Activated CD4-positive, alpha-beta T cell treated with anti-CD3 and anti-CD28 coated beads, Interleukin-2, amount 50 U/mL, for 4 hours (primary cell): ENCODE measurements at regions not wholly inside any gene's neighbourhood (a gene's known extent, or its start where the extent isn't known, plus 50 kb on each side); places are given as distances from the start of the nearest gene placed in this dataset.

Experiments used
- DNase-seq, 2 experiments: peaks; one replicate each; pipeline ENCODE4 v3.0.0-alpha.2; 2020

GRCh38 chrX:131907488-131908314, 115.4 kb upstream of the STK26 start:
- no peak for DNase-seq

- DNase-seq = no peak
Measured at GRCh38 chrX:131910586-131910985, 112.5 kb upstream of the STK26 start.

- DNase-seq = no peak
Measured at GRCh38 chrX:131915488-131915887, 107.6 kb upstream of the STK26 start.

GRCh38 chrX:131917588-131917987, 105.5 kb upstream of the STK26 start:
- no peak for DNase-seq

GRCh38 chrX:131918839-131919238, 104.3 kb upstream of the STK26 start:
- no peak for DNase-seq

GRCh38 chrX:131923614-131924250, 99.4 kb upstream of the STK26 start:
- DNase-seq = no peak

- DNase-seq = no peak
Measured at GRCh38 chrX:131938749-131939148, 84.4 kb upstream of the STK26 start.

- DNase-seq = no peak
Measured at GRCh38 chrX:131942034-131942433, 81.1 kb upstream of the STK26 start.

GRCh38 chrX:131944936-131945902, 77.9 kb upstream of the STK26 start:
- no peak for DNase-seq

- no peak for DNase-seq
Measured at GRCh38 chrX:131951166-131951565, 71.9 kb upstream of the STK26 start.

- no peak for DNase-seq
Measured at GRCh38 chrX:131955099-131955777, 67.9 kb upstream of the STK26 start.

- no peak for DNase-seq
Measured at GRCh38 chrX:131958724-131959123, 64.4 kb upstream of the STK26 start.

GRCh38 chrX:131970347-131970746, 52.8 kb upstream of the STK26 start:
- DNase-seq = no peak
